HepG2 (cell line): ENCODE measurements at regions not wholly inside any gene's neighbourhood (a gene's known extent, or its start where the extent isn't known, plus 50 kb on each side); places are given as distances from the start of the nearest gene placed in this dataset.

Source experiments
- ATAC-seq: fragments of 200-7000 bp; cut with Tn5 transposase; 3 replicates; pipeline ENCODE4 v1.9.1; 2020; ENCODE audit warnings: mild to moderate bottlenecking, moderate library complexity
- BruUV-seq: library from RNA; stranded (reverse); fragments of 400-500 nt; replicated peaks from 2 replicates; lab custom pipeline; 2021; lab: Mats Ljungman, UMichigan
- CTCF ChIA-PET: fragments of 300-600 bp; formaldehyde crosslinking; extraction: SDS; loops from one replicate; lab custom pipeline; 2021; ENCODE audit warnings: low total read pairs, inconsistent platforms, low intra/inter-chr PET ratio; lab: Yijun Ruan, JAX
- POLR2A ChIA-PET: fragments of 350-600 bp; sonication (Branson Sonifier 250); formaldehyde crosslinking; loops from one replicate; lab custom pipeline; 2020; ENCODE audit warnings: antibody characterized with exemption, inconsistent platforms; lab: Yijun Ruan, JAX
- DNase-seq: peaks from one replicate; pipeline ENCODE4 v3.0.0-alpha.2; 2015; ENCODE audit warnings: low spot score
- FAIRE-seq: peaks from 3 replicates; lab custom pipeline; 2011; peaks lifted over from hg19 to GRCh38; lab: Jason Lieb, UNC
- H2AFZ ChIP-seq: one replicate; pipeline ENCODE4 v1.6.1; 2011; ENCODE audit warnings: low read length, inconsistent platforms
- H3K27ac ChIP-seq: fragments of 300-600 bp; 3 replicates; pipeline ENCODE4 v1.8.0; 2011; ENCODE audit warnings: mixed run types, mild to moderate bottlenecking, mixed read lengths, low read length, inconsistent platforms; ENCODE audit not compliant: insufficient read depth; ENCODE audit errors: extremely low read length
- H3K27me3 ChIP-seq, 2 experiments: fragments of 200-600 bp in 1 of 2; 2 replicates in 1 of 2; 3 replicates in 1 of 2; pipeline versions ENCODE4 v1.6.0 to v1.8.0; 2011; ENCODE audit warnings: low read length in 2 of 2, mild to moderate bottlenecking in 2 of 2, moderate library complexity in 2 of 2, inconsistent platforms in 1 of 2; ENCODE audit not compliant: insufficient read depth in 2 of 2, control insufficient read depth in 1 of 2
- H3K36me3 ChIP-seq, 2 experiments: fragments of 200-600 bp in 1 of 2; replicated peaks in 1 of 2; 2 replicates in 1 of 2; 3 replicates in 1 of 2; pipeline versions ENCODE4 v1.5.1 to v1.8.0; 2011; ENCODE audit warnings: low read length in 2 of 2, inconsistent platforms in 1 of 2; ENCODE audit not compliant: insufficient read depth in 2 of 2, control insufficient read depth in 1 of 2
- H3K4me1 ChIP-seq: 2 replicates; pipeline ENCODE4 v1.5.1; 2012; ENCODE audit warnings: low read length, inconsistent platforms; ENCODE audit not compliant: insufficient read depth
- H3K4me2 ChIP-seq: 2 replicates; pipeline ENCODE4 v1.6.0; 2011; ENCODE audit warnings: low read depth, low read length, inconsistent platforms
- H3K4me3 ChIP-seq, 3 experiments: fragments of 200-600 bp in 1 of 3; sonication (generic), shearing (Covaris generic) in 1 of 3; replicated peaks in 1 of 3; 2 replicates each; pipeline ENCODE4 v1.5.1; 2011 to 2016; ENCODE audit warnings: low read length in 3 of 3, inconsistent platforms in 2 of 3, low read depth in 2 of 3, mild to moderate bottlenecking in 2 of 3, control low read depth in 1 of 3, mixed read lengths in 1 of 3; ENCODE audit not compliant: insufficient read depth in 1 of 3
- H3K79me2 ChIP-seq: one replicate; pipeline ENCODE4 v1.6.1; 2011; ENCODE audit warnings: low read length, inconsistent platforms; ENCODE audit not compliant: insufficient read depth
- H3K9ac ChIP-seq: 2 replicates; pipeline ENCODE4 v1.6.0; 2011; ENCODE audit warnings: mild to moderate bottlenecking, low read depth, low read length, inconsistent platforms; ENCODE audit not compliant: insufficient read depth
- H3K9me3 ChIP-seq: 2 replicates; pipeline ENCODE4 v1.5.1; 2012; ENCODE audit warnings: mild to moderate bottlenecking, low read length
- H4K20me1 ChIP-seq: 2 replicates; pipeline ENCODE4 v1.6.0; 2011; ENCODE audit warnings: inconsistent platforms, mild to moderate bottlenecking, low read length, moderate library complexity; ENCODE audit not compliant: insufficient read depth
- FOXJ3 ChIP-seq: sonication (generic); formaldehyde crosslinking; IDR thresholded peaks from 2 replicates; pipeline ENCODE4 v1.4.0; 2020; ENCODE audit warnings: missing genetic modification reagents, mild to moderate bottlenecking, borderline replicate concordance
- HOXD1 ChIP-seq: sonication (generic); formaldehyde crosslinking; IDR thresholded peaks from 2 replicates; pipeline ENCODE4 v1.5.0; 2020; ENCODE audit warnings: missing genetic modification reagents
- NR0B2 ChIP-seq: sonication (generic); formaldehyde crosslinking; IDR thresholded peaks from 2 replicates; pipeline ENCODE4 v1.4.0; 2020; ENCODE audit warnings: mild to moderate bottlenecking, missing genetic modification reagents
- SKI ChIP-seq: fragments of 450-650 bp; IDR thresholded peaks from one replicate; pipeline ENCODE4 v1.6.1; 2018; ENCODE audit warnings: mild to moderate bottlenecking; ENCODE audit not compliant: partially characterized antibody
- U2AF1 ChIP-seq: fragments of 200-400 bp; formaldehyde crosslinking; optimal IDR thresholded peaks from 2 replicates; pipeline ENCODE3; 2017; ENCODE audit warnings: mild to moderate bottlenecking, low read depth, low read length
- ZBTB7A ChIP-seq: sonication (generic); formaldehyde crosslinking; IDR thresholded peaks from 2 replicates; pipeline ENCODE4 v1.8.0; 2022; ENCODE audit warnings: mild to moderate bottlenecking, missing genetic modification reagents
- ZNF501 ChIP-seq: sonication (generic); formaldehyde crosslinking; IDR thresholded peaks from 2 replicates; pipeline ENCODE4 v1.5.1; 2020; ENCODE audit warnings: mild to moderate bottlenecking, moderate library complexity, missing genetic modification reagents
- ZNF609 ChIP-seq: sonication (generic); formaldehyde crosslinking; IDR thresholded peaks from 2 replicates; pipeline ENCODE4 v1.4.0; 2020; ENCODE audit warnings: mild to moderate bottlenecking, missing genetic modification reagents, borderline replicate concordance
- ZSCAN9 ChIP-seq: IDR thresholded peaks from 2 replicates; pipeline ENCODE4 v1.6.1; 2016; ENCODE audit warnings: borderline replicate concordance
- WGBS: methylation state at CpG from one replicate; pipeline ENCODE4 v1.1.6; 2017; ENCODE audit warnings: low lambda C conversion rate; 5-methylcytosine and 5-hydroxymethylcytosine counted together
- in situ Hi-C: cut with HindIII; loops from 2 replicates; pipeline ENCODE4 v1.10.0; 2017; ENCODE audit warnings: low pct_unique_long_range_greater_than_20kb; ENCODE audit not compliant: extremely low pct_ligation_motif_present
- intact Hi-C: fragments of 100-400 bp; cut with micrococcal nuclease; formaldehyde crosslinking; loops from one replicate; pipeline ENCODE4 v1.10.0; 2022; ENCODE audit not compliant: unreplicated experiment

- DNase-seq (no peak), ATAC-seq (no peak), FAIRE-seq (no peak)
- Histone ChIP-seq H3K4me2 (no peak overlapping the region), H3K79me2 (no peaks in the 10 kb centered on the region), H4K20me1 (no peaks in the 10 kb centered on the region), H3K27ac (no peak overlapping the region), H3K27me3 (no peaks in the 10 kb centered on the region), H3K4me1 (no peaks in the 10 kb centered on the region), H3K9ac (no peak overlapping the region), H3K36me3 (no peaks in the 10 kb centered on the region), H3K9me3 (peaks cover 33% of the 10 kb centered on the region), H2AFZ (no peak overlapping the region), H3K4me3 (no peak overlapping the region)
- POLR2A ChIA-PET = no interaction called here
- TF ChIP-seq ZNF609 (CRISPR knock-in tag) (no peak), SKI (no peak), FOXJ3 (CRISPR knock-in tag) (no peak), NR0B2 (CRISPR knock-in tag) (no peak), ZBTB7A (CRISPR knock-in tag) (no peak), U2AF1 (no peak), ZNF501 (CRISPR knock-in tag) (no peak), HOXD1 (CRISPR knock-in tag) (no peak), ZSCAN9 (CRISPR knock-in tag) (no peak)
- CTCF ChIA-PET = no interaction called here
- in situ Hi-C loops = no loop called here
- intact Hi-C loops = no loop called here
- WGBS = 2% methylated on average over 2 of the region's 2 CpGs
- no TSS peak for BruUV-seq
Observed at GRCh38 chr12:87728931-87729593, 300.1 kb downstream of the C12orf50 start.
